ENCODE measurements at regions not wholly inside any gene's neighbourhood (a gene's known extent, or its start where the extent isn't known, plus 50 kb on each side); places are given as distances from the start of the nearest gene placed in this dataset.

DNA sequence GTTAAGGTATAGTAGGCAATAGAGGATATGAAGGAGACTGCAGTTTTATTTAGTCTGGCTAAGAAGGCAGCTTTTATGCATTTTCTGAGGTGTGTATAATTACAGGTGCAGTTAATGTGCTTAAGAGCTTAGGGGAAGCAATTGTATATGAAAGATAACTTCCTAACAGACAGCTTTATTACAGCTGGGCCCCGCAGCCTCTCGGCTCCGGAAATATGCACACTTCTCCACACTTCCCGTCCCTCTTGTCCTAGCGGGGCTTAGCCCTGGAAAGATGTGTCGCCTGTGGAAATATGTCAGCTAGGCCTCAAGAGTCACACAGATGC lies 178.4 kb upstream of the ARID1B start:
- H3K4me3 Mint-ChIP-seq (ENCODE audit: low read depth, unreplicated experiment): no peak overlapping the region
- no peaks in the 10 kb centered on the region for H3K4me1 Mint-ChIP-seq (ENCODE audit: low read depth, unreplicated experiment)
- DNase-seq: no peak
- no peak overlapping the region for H3K27ac Mint-ChIP-seq (ENCODE audit: unreplicated experiment)
- no peaks in the 10 kb centered on the region for H3K36me3 Mint-ChIP-seq (ENCODE audit: insufficient read depth, unreplicated experiment)
- BruUV-seq (replicated peaks): no TSS peak
- TF ChIP-seq, protein P1, sequence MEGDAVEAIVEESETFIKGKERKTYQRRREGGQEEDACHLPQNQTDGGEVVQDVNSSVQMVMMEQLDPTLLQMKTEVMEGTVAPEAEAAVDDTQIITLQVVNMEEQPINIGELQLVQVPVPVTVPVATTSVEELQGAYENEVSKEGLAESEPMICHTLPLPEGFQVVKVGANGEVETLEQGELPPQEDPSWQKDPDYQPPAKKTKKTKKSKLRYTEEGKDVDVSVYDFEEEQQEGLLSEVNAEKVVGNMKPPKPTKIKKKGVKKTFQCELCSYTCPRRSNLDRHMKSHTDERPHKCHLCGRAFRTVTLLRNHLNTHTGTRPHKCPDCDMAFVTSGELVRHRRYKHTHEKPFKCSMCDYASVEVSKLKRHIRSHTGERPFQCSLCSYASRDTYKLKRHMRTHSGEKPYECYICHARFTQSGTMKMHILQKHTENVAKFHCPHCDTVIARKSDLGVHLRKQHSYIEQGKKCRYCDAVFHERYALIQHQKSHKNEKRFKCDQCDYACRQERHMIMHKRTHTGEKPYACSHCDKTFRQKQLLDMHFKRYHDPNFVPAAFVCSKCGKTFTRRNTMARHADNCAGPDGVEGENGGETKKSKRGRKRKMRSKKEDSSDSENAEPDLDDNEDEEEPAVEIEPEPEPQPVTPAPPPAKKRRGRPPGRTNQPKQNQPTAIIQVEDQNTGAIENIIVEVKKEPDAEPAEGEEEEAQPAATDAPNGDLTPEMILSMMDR (IDR thresholded peaks at IDR 0.05; ENCODE audit: unreplicated experiment): no peak
- intact Hi-C loops (cut with micrococcal nuclease; ENCODE audit: unreplicated experiment): no loop called here
- peaks cover 33% of the 10 kb centered on the region for H3K27me3 Mint-ChIP-seq (ENCODE audit: unreplicated experiment)
- CTCF ChIA-PET: no interaction called here
- no peaks in the 10 kb centered on the region for H3K9me3 Mint-ChIP-seq (ENCODE audit: low read depth, unreplicated experiment)

DNA sequence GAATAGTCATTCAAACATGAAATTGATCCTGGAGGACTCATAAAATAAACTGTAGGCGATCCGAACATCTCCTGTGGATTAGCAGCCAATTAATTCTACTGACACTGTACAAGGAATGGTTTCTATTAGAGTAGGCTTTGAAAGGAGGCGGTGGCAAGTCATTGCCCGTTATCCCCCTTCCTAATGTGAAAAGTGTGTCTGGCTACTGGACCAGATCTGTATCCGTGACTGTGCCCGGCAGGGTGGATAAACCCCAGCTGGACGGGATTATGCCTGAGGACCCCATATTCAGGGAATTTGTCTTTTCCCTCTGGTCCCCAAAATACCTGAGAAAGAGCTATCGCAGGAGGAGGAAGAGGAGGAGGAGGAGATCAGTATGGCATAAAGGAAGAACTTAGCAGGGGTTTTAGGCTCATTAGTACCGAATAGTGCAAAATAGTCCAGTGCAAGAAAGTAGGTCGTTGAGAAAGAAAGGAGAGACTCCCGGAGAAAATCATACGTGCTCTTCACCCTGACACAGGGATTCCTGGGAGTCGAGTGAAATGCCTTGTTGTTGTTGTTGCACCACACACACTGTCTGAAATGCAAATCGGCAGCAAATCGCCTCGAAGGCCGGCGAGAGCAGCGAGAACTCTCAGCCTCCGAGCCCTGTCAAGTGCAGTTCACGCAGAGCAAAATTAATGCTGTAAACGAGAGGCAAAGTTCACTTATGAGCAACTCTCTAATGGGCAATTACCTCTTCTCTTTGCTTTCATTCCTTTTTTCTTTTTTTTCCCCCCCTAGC lies 178.9 kb upstream of the ARID1B start:
- Mint-ChIP-seq H3K27me3 (ENCODE audit: unreplicated experiment) (peaks cover 34% of the 10 kb centered on the region), H3K9me3 (ENCODE audit: low read depth, unreplicated experiment) (no peaks in the 10 kb centered on the region), H3K4me3 (ENCODE audit: low read depth, unreplicated experiment) (no peak overlapping the region), H3K36me3 (ENCODE audit: insufficient read depth, unreplicated experiment) (no peaks in the 10 kb centered on the region), H3K4me1 (ENCODE audit: low read depth, unreplicated experiment) (no peaks in the 10 kb centered on the region), H3K27ac (ENCODE audit: unreplicated experiment) (no peak overlapping the region)
- TF ChIP-seq, protein P1 (IDR thresholded peaks at IDR 0.05; ENCODE audit: unreplicated experiment): no peak
- DNase-seq: no peak
- intact Hi-C loops (cut with micrococcal nuclease; ENCODE audit: unreplicated experiment): no loop called here
- no TSS peak for BruUV-seq (replicated peaks)
- CTCF ChIA-PET: no interaction called here

DNA sequence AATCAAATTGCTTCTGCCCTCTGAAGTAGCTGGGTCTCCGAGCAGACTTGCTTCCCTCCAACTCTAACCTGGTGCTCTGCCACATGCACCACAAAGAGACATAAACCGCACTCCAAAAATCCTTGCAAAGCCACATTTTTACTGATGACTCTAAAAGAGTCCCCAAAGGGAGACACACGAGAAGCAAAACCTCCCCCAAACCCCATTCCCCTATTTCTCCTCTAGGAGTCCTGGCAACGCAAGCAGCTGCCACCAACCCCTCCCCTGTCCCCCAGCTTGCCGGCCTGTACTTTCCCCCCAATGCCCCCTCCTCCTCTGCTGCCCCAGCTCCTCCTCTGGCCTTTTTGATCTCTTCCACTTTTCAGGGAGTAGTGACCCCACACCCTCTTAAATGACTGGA lies 180.1 kb upstream of the ARID1B start:
- H3K27me3 Mint-ChIP-seq (ENCODE audit: unreplicated experiment): peaks cover 44% of the 10 kb centered on the region
- H3K9me3 Mint-ChIP-seq (ENCODE audit: low read depth, unreplicated experiment): no peaks in the 10 kb centered on the region
- no peaks in the 10 kb centered on the region for H3K36me3 Mint-ChIP-seq (ENCODE audit: insufficient read depth, unreplicated experiment)
- DNase-seq: no peak
- H3K27ac Mint-ChIP-seq (ENCODE audit: unreplicated experiment): no peak overlapping the region
- TF ChIP-seq, protein P1 (IDR thresholded peaks at IDR 0.05; ENCODE audit: unreplicated experiment): no peak
- H3K4me3 Mint-ChIP-seq (ENCODE audit: low read depth, unreplicated experiment): no peak overlapping the region
- no peaks in the 10 kb centered on the region for H3K4me1 Mint-ChIP-seq (ENCODE audit: low read depth, unreplicated experiment)
- intact Hi-C loops (cut with micrococcal nuclease; ENCODE audit: unreplicated experiment): no loop called here
- no TSS peak for BruUV-seq (replicated peaks)
- CTCF ChIA-PET: no interaction called here

DNA sequence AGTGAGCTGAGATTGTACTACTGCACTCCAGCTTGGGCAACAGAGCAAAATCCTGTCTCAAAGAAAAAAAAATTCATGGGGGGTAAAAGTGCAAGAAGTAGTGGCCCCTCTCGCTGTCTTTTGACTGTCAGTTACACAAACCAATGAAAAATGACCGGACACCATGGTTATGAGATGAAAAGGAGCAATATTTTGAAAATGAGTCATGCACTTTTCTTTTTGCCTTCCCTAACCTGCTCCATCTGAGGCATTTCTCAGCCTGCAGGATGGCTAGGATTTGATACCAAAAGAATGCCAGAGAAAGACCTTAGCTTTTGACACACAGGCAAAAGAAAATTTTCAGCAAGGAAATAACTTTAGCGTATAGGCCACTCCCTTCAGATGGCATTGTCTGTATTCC lies 181.7 kb upstream of the ARID1B start:
- Mint-ChIP-seq H3K4me1 (ENCODE audit: low read depth, unreplicated experiment) (no peaks in the 10 kb centered on the region), H3K4me3 (ENCODE audit: low read depth, unreplicated experiment) (no peak overlapping the region), H3K9me3 (ENCODE audit: low read depth, unreplicated experiment) (no peaks in the 10 kb centered on the region), H3K27ac (ENCODE audit: unreplicated experiment) (no peak overlapping the region), H3K36me3 (ENCODE audit: insufficient read depth, unreplicated experiment) (no peaks in the 10 kb centered on the region), H3K27me3 (ENCODE audit: unreplicated experiment) (peaks cover 33% of the 10 kb centered on the region)
- intact Hi-C loops (cut with micrococcal nuclease; ENCODE audit: unreplicated experiment): no loop called here
- TF ChIP-seq, protein P1 (IDR thresholded peaks at IDR 0.05; ENCODE audit: unreplicated experiment): no peak
- DNase-seq: no peak
- CTCF ChIA-PET: no interaction called here
- no TSS peak for BruUV-seq (replicated peaks)
